Body of pancreas (tissue), 4 donors: ENCODE measurements at regions not wholly inside any gene's neighbourhood (a gene's known extent, or its start where the extent isn't known, plus 50 kb on each side); places are given as distances from the start of the nearest gene placed in this dataset.

Experiments used
- CTCF ChIP-seq, 7 experiments: fragments of 450-650 bp in 4 of 7; fragments of 200-600 bp in 3 of 7; sonication (generic) in 3 of 7; IDR thresholded peaks; one replicate each; pipeline ENCODE4 v1.5.1; 2016 to 2019; ENCODE audit warnings: antibody characterized with exemption in 7 of 7
- POLR2A ChIP-seq, 3 donors: fragments of 450-650 bp; IDR thresholded peaks; one replicate each; pipeline ENCODE4 v1.6.1; 2016; ENCODE audit warnings: antibody characterized with exemption in 3 of 3, mild to moderate bottlenecking in 2 of 3

DNA sequence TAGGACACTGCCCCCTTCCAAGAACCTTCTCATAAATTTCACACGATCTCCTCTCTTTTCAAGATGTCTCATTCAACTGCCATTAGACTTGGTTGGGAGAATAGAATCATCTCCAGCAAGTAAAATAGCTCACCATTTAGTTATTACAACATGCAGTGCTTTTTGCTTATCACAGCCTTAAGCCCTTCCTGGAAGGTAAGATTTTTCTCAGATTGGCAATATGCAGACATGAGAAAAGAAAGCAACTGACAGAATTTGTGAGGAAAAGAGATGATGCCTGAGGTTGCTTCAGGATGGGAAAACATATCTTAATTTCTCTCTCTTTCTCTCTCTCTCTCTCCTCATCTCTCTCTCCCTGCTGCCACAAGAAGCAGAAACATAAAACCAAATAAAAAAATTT, 855.1 kb upstream of the ACVR2A start:
- no peak for TF ChIP-seq POLR2A (IDR thresholded peaks at IDR 0.05)
- TF ChIP-seq CTCF (IDR thresholded peaks at IDR 0.05) = no peak
